ENCODE measurements at regions not wholly inside any gene's neighbourhood (a gene's known extent, or its start where the extent isn't known, plus 50 kb on each side); places are given as distances from the start of the nearest gene placed in this dataset.

DNA sequence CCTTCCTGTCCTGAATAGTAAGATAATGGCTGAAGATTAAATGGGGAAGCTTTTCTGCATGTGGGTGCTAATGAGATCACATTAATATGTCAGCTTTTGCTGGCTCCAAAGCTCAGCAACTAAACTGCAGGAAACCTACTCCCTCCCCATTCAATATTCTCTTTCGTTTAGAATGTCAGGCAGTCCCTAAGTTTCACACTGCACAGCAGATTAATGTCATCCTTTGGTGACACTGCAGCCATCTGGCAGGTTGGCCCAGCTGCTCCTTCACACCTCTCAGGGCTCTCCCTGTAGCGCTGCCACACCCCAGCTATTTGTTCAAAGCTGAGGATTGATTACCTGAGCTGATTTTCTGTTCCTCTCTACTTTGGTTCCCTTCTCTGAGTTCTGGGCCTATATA, 110.5 kb downstream of the KDR start:
- no peaks in the 10 kb centered on the region for H3K9me3 ChIP-seq (ENCODE audit: control insufficient read depth, insufficient read depth, low read depth, low read length)
- no peak overlapping the region for H3K27ac ChIP-seq (ENCODE audit: extremely low read depth, low read depth, low read length)
- POLR2A ChIA-PET, result no interaction called here
- H3K4me1 ChIP-seq (ENCODE audit: control insufficient read depth, insufficient read depth, low read length), result peaks cover 6% of the 10 kb centered on the region; the same call in 1 of the 2 replicates
- TF ChIP-seq ZNF433 (tag by site-specific recombination; IDR thresholded peaks at IDR 0.05; ENCODE audit: low read depth) (no peak), YY2 (tag by site-specific recombination; IDR thresholded peaks at IDR 0.05) (no peak), ZNF704 (tag by site-specific recombination; IDR thresholded peaks at IDR 0.05) (no peak), ZNF513 (tag by site-specific recombination; IDR thresholded peaks at IDR 0.05) (no peak), ZNF19 (tag by site-specific recombination; IDR thresholded peaks at IDR 0.05; ENCODE audit: low read depth) (no peak), ZNF133 (tag by site-specific recombination; IDR thresholded peaks at IDR 0.05) (no peak), WT1 (tag by site-specific recombination; IDR thresholded peaks at IDR 0.05) (no peak), ZNF24 (tag by site-specific recombination; IDR thresholded peaks at IDR 0.05) (no peak), ZNF146 (tag by site-specific recombination; IDR thresholded peaks at IDR 0.05) (no peak), ZNF677 (tag by site-specific recombination; IDR thresholded peaks at IDR 0.05) (no peak), ZNF416 (tag by site-specific recombination; IDR thresholded peaks at IDR 0.05) (no peak), ZNF354C (tag by site-specific recombination; IDR thresholded peaks at IDR 0.05; ENCODE audit: borderline replicate concordance, low read depth) (no peak), ZNF561 (tag by site-specific recombination; IDR thresholded peaks at IDR 0.05; ENCODE audit: borderline replicate concordance) (no peak), YY1 (tag by site-specific recombination; IDR thresholded peaks at IDR 0.05) (no peak), ZBTB7A (tag by site-specific recombination; IDR thresholded peaks at IDR 0.05; ENCODE audit: low read depth) (no peak)
- H3K4me3 ChIP-seq (ENCODE audit: low read depth, low read length), result no peak overlapping the region
- H3K36me3 ChIP-seq (ENCODE audit: control insufficient read depth in 2 of 2, insufficient read depth in 1 of 2, low read length in 2 of 2), result no peaks in the 10 kb centered on the region
- CTCF ChIA-PET, result interaction anchor here (1.0 kb wide), 1 partner anchor 43 kb away, joined by 3 read pairs; no protein-coding TSS in a partner anchor

- Histone ChIP-seq H3K4me3 (ENCODE audit: low read depth, low read length) (no peak overlapping the region), H3K27ac (ENCODE audit: extremely low read depth, low read depth, low read length) (no peak overlapping the region), H3K9me3 (ENCODE audit: control insufficient read depth, insufficient read depth, low read depth, low read length) (no peaks in the 10 kb centered on the region), H3K4me1 (ENCODE audit: control insufficient read depth, insufficient read depth, low read length) (peaks cover 6% of the 10 kb centered on the region; the same call in 1 of the 2 replicates), H3K36me3 (ENCODE audit: control insufficient read depth in 2 of 2, insufficient read depth in 1 of 2, low read length in 2 of 2) (no peaks in the 10 kb centered on the region)
- ChIA-PET CTCF (interaction anchor here (1.0 kb wide), 1 partner anchor 27 kb away, joined by 3 read pairs; no protein-coding TSS in a partner anchor), POLR2A (interaction anchor here (0.7 kb wide), 1 partner anchor 314 kb away, joined by 5 read pairs; no protein-coding TSS in a partner anchor)
- TF ChIP-seq ZXDB (tag by site-specific recombination; IDR thresholded peaks at IDR 0.05) (no peak), TRIM28 (IDR thresholded peaks at IDR 0.05; ENCODE audit: borderline replicate concordance, low read length) (no peak), REPIN1 (tag by site-specific recombination; IDR thresholded peaks at IDR 0.05; ENCODE audit: low read depth) (no peak), ZSCAN5A (tag by site-specific recombination; IDR thresholded peaks at IDR 0.05) (no peak), PRDM2 (tag by site-specific recombination; IDR thresholded peaks at IDR 0.05; ENCODE audit: borderline replicate concordance) (no peak), ZNF155 (tag by site-specific recombination; IDR thresholded peaks at IDR 0.05) (no peak)
Measured at GRCh38 chr4:55013431-55013955, 111.9 kb downstream of the KDR start.

Measured in HEK293 (cell line).